HepG2 (cell line): ENCODE measurements at regions not wholly inside any gene's neighbourhood (a gene's known extent, or its start where the extent isn't known, plus 50 kb on each side); places are given as distances from the start of the nearest gene placed in this dataset.

Experiments
- ERF ChIP-seq: IDR thresholded peaks from 2 replicates; pipeline ENCODE4 v1.6.1; 2018; ENCODE audit warnings: missing biosample characterization, missing genetic modification reagents
- HMGXB4 ChIP-seq, 2 experiments: sonication (generic) in 1 of 2; formaldehyde crosslinking in 1 of 2; IDR thresholded peaks; 2 replicates each; pipeline versions ENCODE4 v1.4.0 to v1.6.1; 2018 to 2020; ENCODE audit warnings: missing genetic modification reagents in 2 of 2, borderline replicate concordance in 1 of 2, low read depth in 1 of 2, mild to moderate bottlenecking in 1 of 2, missing biosample characterization in 1 of 2
- HOXA3 ChIP-seq: sonication (generic); formaldehyde crosslinking; IDR thresholded peaks from 2 replicates; pipeline ENCODE4 v1.5.0; 2020; ENCODE audit warnings: missing genetic modification reagents
- JUN ChIP-seq: sonication (generic); formaldehyde crosslinking; IDR thresholded peaks from 2 replicates; pipeline ENCODE4 v1.4.0; 2020; ENCODE audit warnings: mild to moderate bottlenecking, missing genetic modification reagents
- KDM2A ChIP-seq: sonication (generic); formaldehyde crosslinking; IDR thresholded peaks from 2 replicates; pipeline ENCODE4 v1.4.0; 2020; ENCODE audit warnings: low read depth, missing genetic modification reagents, borderline replicate concordance
- NR0B2 ChIP-seq: sonication (generic); formaldehyde crosslinking; IDR thresholded peaks from 2 replicates; pipeline ENCODE4 v1.4.0; 2020; ENCODE audit warnings: mild to moderate bottlenecking, missing genetic modification reagents
- RAD21 ChIP-seq: fragments of 450-650 bp; formaldehyde crosslinking; IDR thresholded peaks from 2 replicates; pipeline ENCODE4 v1.5.0; 2020; ENCODE audit warnings: mild to moderate bottlenecking
- U2AF1 ChIP-seq: fragments of 200-400 bp; formaldehyde crosslinking; optimal IDR thresholded peaks from 2 replicates; pipeline ENCODE3; 2017; ENCODE audit warnings: mild to moderate bottlenecking, low read depth, low read length
- ZFX ChIP-seq: sonication (generic); formaldehyde crosslinking; IDR thresholded peaks from 2 replicates; pipeline ENCODE4 v1.4.0; 2020; ENCODE audit warnings: mild to moderate bottlenecking, low read depth, missing genetic modification reagents, moderate library complexity
- ZNF333 ChIP-seq: sonication (generic); formaldehyde crosslinking; IDR thresholded peaks from 2 replicates; pipeline ENCODE4 v1.4.0; 2020; ENCODE audit warnings: mild to moderate bottlenecking, missing genetic modification reagents, borderline replicate concordance
- ZNF740 ChIP-seq: sonication (generic); formaldehyde crosslinking; IDR thresholded peaks from 2 replicates; pipeline ENCODE4 v1.4.0; 2020; ENCODE audit warnings: missing genetic modification reagents

- TF ChIP-seq ZNF740 (CRISPR knock-in tag) (0 out of 2 replicates have a peak, but pooled peaks have one; percentile 43), U2AF1 (peak; percentile 55), HMGXB4 (CRISPR knock-in tag; IDR thresholded peaks at IDR 0.05; ENCODE audit: borderline replicate concordance in 1 of 2, low read depth in 1 of 2) (peak; percentile 36 to 79; a peak in 1 of 4 replicates), RAD21 (CRISPR knock-in tag) (peak; percentile 94), ZFX (CRISPR knock-in tag) (peak; percentile 50; the same call in 1 of the 2 replicates), HOXA3 (CRISPR knock-in tag) (peak; percentile 34; the same call in 1 of the 2 replicates), KDM2A (CRISPR knock-in tag) (peak; percentile 68; the same call in 1 of the 2 replicates), ERF (CRISPR knock-in tag) (peak; percentile 68), ZNF333 (CRISPR knock-in tag) (no peak), NR0B2 (0 out of 2 replicates have a peak, but pooled peaks have one; percentile 38), JUN (CRISPR knock-in tag) (no peak)
Observed at GRCh38 chr6:168193816-168194721, 115.1 kb upstream of the FRMD1 start (continued).
